Activated T-cell treated with anti-CD3 and anti-CD28 coated beads for 24 hours (primary cell): ENCODE measurements at regions not wholly inside any gene's neighbourhood (a gene's known extent, or its start where the extent isn't known, plus 50 kb on each side); places are given as distances from the start of the nearest gene placed in this dataset.
"Not testable (repeated sequence)": the region's sequence is repeated elsewhere in the genome, so short reads cannot be mapped to it uniquely, and the experiment has no call there.

ENCODE experiments used
- DNase-seq: peaks from one replicate; pipeline ENCODE4 v3.0.0-alpha.2; 2020; ENCODE audit warnings: low read depth

DNA sequence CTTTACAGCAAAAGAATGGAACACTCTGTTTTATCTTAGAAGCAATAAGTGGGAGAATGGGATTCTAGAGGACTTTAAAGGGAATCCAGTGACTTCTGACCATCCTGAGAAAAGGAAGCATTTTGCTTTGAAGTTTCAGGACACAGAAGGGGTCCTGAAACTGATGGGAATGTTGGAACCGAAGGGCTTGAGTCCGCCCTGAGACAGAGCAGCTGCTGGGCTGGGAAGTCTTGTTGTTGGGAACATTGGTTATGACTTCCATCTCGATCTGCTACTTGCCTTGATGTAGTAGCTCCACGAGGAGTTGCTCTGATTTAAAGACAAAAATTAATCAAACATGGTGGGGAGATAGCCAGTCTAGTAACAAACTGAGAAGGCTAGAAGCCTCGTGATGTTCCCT is 177.6 kb downstream of the JCAD start:
- DNase-seq: no peak

GRCh38 chr10:29881336-29881771 is 178.0 kb downstream of the JCAD start:
- DNase-seq: no peak

- DNase-seq: no peak
Measured at GRCh38 chr10:29880856-29881255, 178.5 kb downstream of the JCAD start.

DNA sequence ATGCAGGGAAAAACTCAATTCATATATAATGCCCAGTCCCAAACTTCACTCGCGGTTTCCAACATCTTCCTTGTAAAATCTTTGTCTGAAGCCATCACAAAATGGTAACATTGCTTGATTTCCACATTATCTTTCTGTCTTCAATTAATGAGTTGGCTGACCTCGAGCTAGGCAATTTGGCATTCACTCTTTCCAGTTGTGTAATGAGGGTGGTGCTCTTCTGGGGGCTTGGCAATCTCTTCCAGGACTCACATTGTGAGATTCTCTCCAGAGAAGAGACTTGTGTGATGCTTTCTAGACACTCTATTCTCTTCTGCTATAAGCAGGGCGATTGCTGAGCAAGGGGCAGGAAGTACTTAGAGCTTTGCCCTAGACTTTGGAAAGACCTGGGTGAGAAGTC is 179.5 kb downstream of the JCAD start:
- no peak for DNase-seq

DNA sequence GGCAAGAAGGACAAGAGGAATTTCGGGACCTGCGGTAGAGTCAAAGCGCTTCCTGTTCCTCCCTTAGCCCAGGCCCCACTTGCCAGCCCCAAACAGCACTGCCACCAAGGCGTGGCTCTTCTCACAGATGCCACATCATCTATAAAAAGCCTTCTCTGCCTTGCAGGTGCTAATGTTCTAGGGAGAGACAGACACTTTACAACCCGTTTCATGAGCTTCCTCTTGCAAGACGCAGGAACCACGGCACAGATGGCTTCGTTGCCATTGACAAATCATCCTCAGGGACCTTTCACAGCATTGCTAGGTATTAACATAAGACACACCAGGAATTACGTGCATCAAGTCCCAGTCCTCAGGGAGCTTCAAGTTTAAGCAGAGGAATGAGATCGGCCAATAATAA is 180.9 kb downstream of the JCAD start:
- no peak for DNase-seq

GRCh38 chr10:29877793-29878491 is 181.4 kb downstream of the JCAD start:
- no peak for DNase-seq

- DNase-seq: no peak
Measured at GRCh38 chr10:29876008-29876555, 183.3 kb downstream of the JCAD start.

GRCh38 chr10:29874606-29875269 is 184.6 kb downstream of the JCAD start:
- no peak for DNase-seq

- no peak for DNase-seq
Measured at GRCh38 chr10:29873941-29874484, 185.4 kb downstream of the JCAD start.

DNA sequence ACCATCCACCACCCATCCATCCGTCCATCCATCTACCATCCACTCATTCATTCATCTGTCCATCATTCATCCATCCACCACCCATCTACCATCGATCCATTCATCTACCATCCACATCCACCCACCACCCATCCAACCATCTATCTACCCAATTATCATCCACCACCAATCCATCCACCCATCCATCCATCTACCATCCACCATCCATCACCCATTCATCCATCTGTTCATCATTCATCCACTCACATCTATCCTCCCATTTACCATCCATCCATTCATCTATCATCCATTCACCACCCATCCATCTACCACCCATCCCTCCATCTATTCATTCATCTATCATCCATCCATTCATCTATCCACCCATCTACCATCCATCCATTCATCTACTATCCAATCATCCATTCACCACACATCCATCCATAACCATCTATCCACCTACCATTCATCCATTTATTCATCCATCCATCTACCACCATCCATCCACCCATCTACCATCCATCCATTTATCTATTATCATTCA is 188.8 kb downstream of the JCAD start:
- no peak for DNase-seq

DNA sequence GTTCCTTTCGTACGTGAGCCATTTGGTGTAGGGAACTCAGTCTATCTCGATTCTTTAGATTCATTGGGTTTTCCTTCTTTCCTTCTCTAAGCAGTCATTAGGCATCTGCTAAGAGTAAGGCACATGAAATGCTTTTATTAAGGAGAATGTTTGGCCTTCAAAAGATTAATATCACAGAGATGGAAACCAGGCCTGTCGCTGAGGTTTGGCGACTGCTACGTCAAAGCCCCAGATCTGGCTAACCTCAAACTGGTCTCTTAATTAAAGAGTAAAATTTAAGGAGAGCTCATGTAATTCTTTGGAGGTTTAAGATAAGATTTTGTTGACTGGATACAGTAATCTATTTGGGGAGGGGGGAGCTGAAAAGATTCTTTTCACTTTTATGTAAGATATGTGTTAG is 189.8 kb downstream of the JCAD start:
- DNase-seq: no peak

DNA sequence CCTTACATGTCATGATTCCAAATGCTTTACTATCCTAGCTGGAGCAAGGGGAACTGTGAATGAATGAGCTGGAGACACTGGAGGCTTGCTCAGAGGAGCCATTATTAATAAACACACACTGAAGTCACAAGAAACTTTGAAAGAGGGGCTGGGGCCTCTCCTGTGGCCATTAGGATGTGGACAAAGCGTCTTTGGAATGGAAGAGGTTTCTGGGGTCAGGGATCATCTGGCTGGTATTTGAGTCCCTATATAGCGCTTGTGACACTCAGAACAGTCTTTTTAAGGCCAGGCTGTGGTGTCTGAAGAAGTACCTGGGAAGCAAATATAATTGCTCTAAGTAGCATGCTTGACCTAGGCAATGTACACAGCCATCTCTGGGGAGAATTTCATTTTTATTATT is 193.0 kb downstream of the JCAD start:
- DNase-seq: no peak

DNA sequence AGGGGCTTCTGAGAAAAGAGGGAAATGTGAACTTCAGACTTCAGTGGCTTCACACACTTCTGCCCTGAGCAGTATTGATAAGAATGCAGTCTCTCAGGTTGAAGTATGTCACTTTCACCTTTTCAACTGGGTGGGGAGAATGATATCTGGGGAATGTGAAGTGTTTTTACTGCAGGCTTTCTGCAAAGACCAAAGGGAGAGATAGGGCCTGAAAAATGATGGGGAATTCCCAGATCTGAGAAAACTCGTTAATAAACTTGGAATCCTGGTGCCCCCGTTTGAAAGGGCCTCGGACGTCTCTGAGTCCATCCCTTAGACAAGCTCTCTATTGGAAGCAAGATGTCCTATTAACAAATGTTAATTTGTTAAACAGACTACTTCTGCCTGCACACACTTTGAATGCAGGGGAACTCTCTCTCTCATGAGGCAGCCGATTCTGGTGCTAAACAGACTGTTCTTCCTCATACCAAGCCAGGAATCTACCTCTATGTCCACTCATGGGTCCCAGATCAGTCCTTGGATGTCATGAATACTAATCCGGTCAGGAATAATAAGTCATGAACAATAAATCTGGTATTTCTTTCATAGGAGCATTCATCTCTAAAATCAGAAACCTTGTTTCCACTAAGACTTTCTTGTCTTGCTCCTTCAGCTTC is 193.6 kb downstream of the JCAD start:
- DNase-seq: no peak

DNA sequence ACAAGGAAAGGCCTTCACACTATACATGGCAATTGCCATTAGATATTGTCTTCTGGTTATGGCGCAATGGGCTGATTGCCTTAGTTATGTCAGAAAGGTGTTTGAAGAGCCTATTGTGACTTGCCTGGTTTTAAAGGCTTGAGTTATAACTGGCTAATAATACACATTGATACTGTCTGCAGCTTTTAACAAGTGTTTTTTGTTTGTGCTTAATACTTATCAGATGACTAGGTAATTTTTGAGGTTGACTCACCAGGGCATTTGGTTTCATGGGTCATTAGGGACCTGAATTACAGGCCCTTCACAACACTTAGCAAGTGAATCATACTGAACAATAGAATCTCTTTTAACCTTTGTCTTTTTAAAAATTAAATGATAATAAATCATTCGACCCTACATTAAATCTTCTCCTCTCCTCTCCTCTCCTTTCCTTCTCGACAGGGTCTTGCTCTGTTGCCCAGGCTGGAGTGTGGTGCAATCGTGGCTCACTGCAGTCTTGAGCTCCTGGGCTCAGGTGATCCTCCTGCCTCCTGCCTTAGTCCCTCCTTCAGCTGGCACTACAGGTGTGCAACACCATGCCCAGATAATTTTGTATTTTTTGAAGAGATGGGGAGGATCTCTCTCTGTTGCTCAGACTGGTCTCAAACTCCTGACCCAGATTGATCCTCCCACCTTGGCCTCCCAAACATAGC is 196.3 kb downstream of the JCAD start:
- DNase-seq: no peak

- DNase-seq: no peak
Measured at GRCh38 chr10:29861811-29862505, 197.4 kb downstream of the JCAD start.

DNA sequence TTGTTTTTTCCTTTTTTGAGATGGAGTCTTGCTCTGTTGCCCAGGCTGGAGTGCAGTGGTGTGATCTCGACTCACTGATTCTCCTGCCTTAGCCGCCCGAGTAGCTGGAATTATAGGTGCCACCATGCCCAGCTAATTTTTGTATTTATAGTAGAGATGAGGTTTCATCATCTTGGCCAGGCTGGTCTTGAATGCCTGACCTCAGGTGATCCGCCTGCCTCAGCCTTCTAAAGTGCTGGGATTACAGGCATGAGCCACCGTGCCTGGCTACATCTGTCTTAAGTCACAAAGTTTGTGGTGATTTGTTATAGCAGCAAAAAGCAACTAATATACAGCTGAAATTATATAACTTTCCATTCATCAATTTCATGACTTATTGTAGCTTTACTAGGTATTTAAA is 198.2 kb downstream of the JCAD start:
- DNase-seq: not testable (repeated sequence)

DNA sequence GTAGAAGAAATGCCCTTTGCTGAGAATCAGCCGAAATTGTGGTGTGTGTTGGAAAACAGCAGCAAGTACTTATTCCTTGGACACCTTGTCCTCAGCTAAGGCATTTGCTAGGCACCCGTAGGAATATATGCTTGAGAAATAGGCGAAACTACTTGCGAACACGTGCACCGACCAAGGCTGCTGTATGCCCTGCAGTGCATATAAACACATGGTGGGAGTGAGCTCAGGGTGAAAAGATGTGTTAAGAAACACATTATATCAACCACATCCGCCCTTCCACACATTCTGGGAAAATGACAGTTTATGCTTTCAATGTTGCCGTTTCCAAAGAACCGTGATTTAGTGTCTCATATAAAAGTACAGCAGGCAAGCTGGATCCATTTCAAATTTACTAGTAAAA is 199.2 kb downstream of the JCAD start:
- DNase-seq: no peak

- no peak for DNase-seq
Measured at GRCh38 chr10:29859521-29860130, 199.8 kb downstream of the JCAD start.

- DNase-seq: no peak
Measured at GRCh38 chr10:29858702-29859267, 200.6 kb downstream of the JCAD start.
